Dendritic cell treated with granulocyte-macrophage colony-stimulating factor and Interleukin-4, amounts not matched to agents 40 ng/mL and 50 ng/mL, for 4 days (primary cell): ENCODE measurements at regions not wholly inside any gene's neighbourhood (a gene's known extent, or its start where the extent isn't known, plus 50 kb on each side); places are given as distances from the start of the nearest gene placed in this dataset.
"Not testable (repeated sequence)": the region's sequence is repeated elsewhere in the genome, so short reads cannot be mapped to it uniquely, and the experiment has no call there.

ENCODE experiments used
- H3K27ac Mint-ChIP-seq: one replicate; pipeline ENCODE4 v1.8.0; 2022; ENCODE audit warnings: mild to moderate bottlenecking, mixed read lengths
- H3K27me3 Mint-ChIP-seq: one replicate; pipeline ENCODE4 v1.8.0; 2022; ENCODE audit warnings: mild to moderate bottlenecking, mixed read lengths
- H3K36me3 Mint-ChIP-seq: one replicate; pipeline ENCODE4 v1.8.0; 2022; ENCODE audit warnings: low read depth, mixed read lengths
- H3K4me1 Mint-ChIP-seq: one replicate; pipeline ENCODE4 v1.8.0; 2022; ENCODE audit warnings: low read depth, mixed read lengths
- H3K4me3 Mint-ChIP-seq: one replicate; pipeline ENCODE4 v1.8.0; 2022; ENCODE audit warnings: mild to moderate bottlenecking, moderate library complexity, mixed read lengths
- H3K9me3 Mint-ChIP-seq: one replicate; pipeline ENCODE4 v1.8.0; 2022; ENCODE audit warnings: mixed read lengths
- intact Hi-C: fragments of 100-400 bp; cut with micrococcal nuclease; formaldehyde crosslinking; loops from one replicate; pipeline ENCODE4 v1.15.0; 2022

DNA sequence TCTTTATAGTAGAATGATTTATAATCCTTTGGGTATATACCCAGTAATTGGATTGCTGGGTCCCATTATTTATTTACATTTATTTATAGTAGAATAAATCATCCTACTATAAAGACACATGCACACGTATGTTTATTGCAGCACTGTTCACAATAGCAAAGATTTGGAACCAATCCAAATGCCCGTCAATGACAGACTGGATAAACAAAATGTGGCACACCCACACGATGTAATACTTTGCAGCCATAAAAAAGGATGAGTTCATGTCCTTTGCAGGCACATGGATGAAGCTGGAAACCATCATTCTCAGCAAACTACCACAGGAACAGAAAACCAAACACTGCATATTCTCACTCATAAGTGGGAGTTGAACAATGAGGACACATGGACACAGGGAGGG, 869.0 kb upstream of the SORCS1 start:
- intact Hi-C loops, H3K4me3 Mint-ChIP-seq, H3K36me3 Mint-ChIP-seq, H3K27me3 Mint-ChIP-seq, H3K4me1 Mint-ChIP-seq, H3K27ac Mint-ChIP-seq: not testable (repeated sequence)
- H3K9me3 Mint-ChIP-seq, result peaks cover 18% of the 10 kb centered on the region

- no peaks in the 10 kb centered on the region for H3K36me3 Mint-ChIP-seq
- H3K27me3 Mint-ChIP-seq, result no peaks in the 10 kb centered on the region
- no peak overlapping the region for H3K4me3 Mint-ChIP-seq
- peaks cover 8% of the 10 kb centered on the region for H3K9me3 Mint-ChIP-seq
- H3K27ac Mint-ChIP-seq, result no peak overlapping the region
- intact Hi-C loops, result no loop called here
- no peaks in the 10 kb centered on the region for H3K4me1 Mint-ChIP-seq
Observed at GRCh38 chr10:108031505-108031904, 867.0 kb upstream of the SORCS1 start.

GRCh38 chr10:108014902-108015177, 850.3 kb upstream of the SORCS1 start:
- H3K27ac Mint-ChIP-seq, result no peak overlapping the region
- no peaks in the 10 kb centered on the region for H3K27me3 Mint-ChIP-seq
- no peaks in the 10 kb centered on the region for H3K36me3 Mint-ChIP-seq
- no peaks in the 10 kb centered on the region for H3K4me1 Mint-ChIP-seq
- H3K9me3 Mint-ChIP-seq, result peaks cover 38% of the 10 kb centered on the region
- intact Hi-C loops, result no loop called here
- H3K4me3 Mint-ChIP-seq, result no peak overlapping the region

DNA sequence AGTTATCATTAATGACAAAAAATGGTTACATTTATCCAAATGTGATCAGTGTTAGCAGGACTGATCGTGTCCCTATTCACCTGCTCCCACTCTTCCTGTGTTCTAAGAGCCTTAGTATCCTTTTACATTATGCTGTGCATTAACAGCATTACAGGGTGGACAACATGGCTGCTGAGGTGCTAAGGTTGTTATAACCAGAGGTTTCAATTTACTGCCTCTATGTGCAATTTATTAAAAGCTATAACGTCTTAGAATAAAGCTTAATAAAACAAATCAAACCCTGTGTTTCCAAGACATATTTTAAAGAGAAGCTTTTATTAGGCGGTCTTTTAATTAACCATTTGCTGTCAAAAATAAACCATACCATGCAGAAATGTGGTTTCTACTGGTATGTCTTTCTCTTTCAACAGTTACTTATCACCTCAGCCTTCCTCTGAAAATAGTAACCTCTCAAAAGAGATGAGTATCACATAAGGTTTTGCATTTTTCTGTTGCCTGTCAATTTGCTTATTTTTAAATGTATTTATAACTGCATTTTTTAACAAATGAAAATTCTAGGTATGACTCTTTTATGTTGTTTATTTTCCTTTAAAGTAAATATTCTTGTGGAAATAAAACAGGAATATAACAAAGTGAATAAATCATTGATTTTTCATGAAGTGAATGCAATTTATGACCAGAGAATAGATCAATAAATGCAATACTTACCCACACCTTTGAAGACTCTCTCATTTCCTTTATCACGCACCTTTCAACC, 849.8 kb upstream of the SORCS1 start:
- Mint-ChIP-seq H3K4me1 (no peaks in the 10 kb centered on the region), H3K27ac (no peak overlapping the region), H3K4me3 (no peak overlapping the region), H3K9me3 (peaks cover 35% of the 10 kb centered on the region), H3K36me3 (no peaks in the 10 kb centered on the region), H3K27me3 (no peaks in the 10 kb centered on the region)
- intact Hi-C loops, result no loop called here

- H3K4me3 Mint-ChIP-seq, result no peak overlapping the region
- H3K27ac Mint-ChIP-seq, result no peak overlapping the region
- no peaks in the 10 kb centered on the region for H3K27me3 Mint-ChIP-seq
- intact Hi-C loops, result no loop called here
- H3K4me1 Mint-ChIP-seq, result no peaks in the 10 kb centered on the region
- H3K9me3 Mint-ChIP-seq, result peaks cover 37% of the 10 kb centered on the region
- H3K36me3 Mint-ChIP-seq, result no peaks in the 10 kb centered on the region
Observed at GRCh38 chr10:108005627-108006026, 841.1 kb upstream of the SORCS1 start.

- H3K4me1 Mint-ChIP-seq, result no peaks in the 10 kb centered on the region
- no peaks in the 10 kb centered on the region for H3K27me3 Mint-ChIP-seq
- no peak overlapping the region for H3K4me3 Mint-ChIP-seq
- H3K36me3 Mint-ChIP-seq, result no peaks in the 10 kb centered on the region
- no peak overlapping the region for H3K27ac Mint-ChIP-seq
- intact Hi-C loops, result no loop called here
- peaks cover 36% of the 10 kb centered on the region for H3K9me3 Mint-ChIP-seq
Observed at GRCh38 chr10:108003576-108003975, 839.1 kb upstream of the SORCS1 start.

DNA sequence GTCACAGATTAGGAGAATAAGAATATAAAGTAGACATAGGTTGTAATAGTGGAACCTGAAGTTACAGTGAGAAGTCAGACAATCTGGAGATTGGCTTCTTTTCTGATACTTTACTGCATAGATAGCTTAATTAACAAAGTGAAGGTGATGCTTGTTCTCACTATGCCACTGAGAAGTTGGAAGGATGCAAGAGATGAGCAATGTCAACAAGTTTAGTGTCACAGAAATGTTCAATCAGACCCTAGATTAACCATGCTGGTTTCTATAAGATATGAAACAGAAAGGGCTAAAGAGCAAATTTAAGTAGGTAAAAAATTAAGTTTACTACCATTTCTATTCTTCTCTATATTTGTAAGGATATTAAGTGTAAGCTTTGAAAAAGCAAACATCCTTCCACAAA, 838.6 kb upstream of the SORCS1 start:
- no peaks in the 10 kb centered on the region for H3K4me1 Mint-ChIP-seq
- no peaks in the 10 kb centered on the region for H3K27me3 Mint-ChIP-seq
- intact Hi-C loops, result no loop called here
- no peaks in the 10 kb centered on the region for H3K36me3 Mint-ChIP-seq
- H3K27ac Mint-ChIP-seq, result no peak overlapping the region
- H3K9me3 Mint-ChIP-seq, result peaks cover 30% of the 10 kb centered on the region
- H3K4me3 Mint-ChIP-seq, result no peak overlapping the region

- intact Hi-C loops, result no loop called here
- Mint-ChIP-seq H3K9me3 (peaks cover 4% of the 10 kb centered on the region), H3K36me3 (no peaks in the 10 kb centered on the region), H3K27ac (no peak overlapping the region), H3K4me3 (no peak overlapping the region), H3K4me1 (no peaks in the 10 kb centered on the region), H3K27me3 (no peaks in the 10 kb centered on the region)
Observed at GRCh38 chr10:108000365-108000764, 835.9 kb upstream of the SORCS1 start.

DNA sequence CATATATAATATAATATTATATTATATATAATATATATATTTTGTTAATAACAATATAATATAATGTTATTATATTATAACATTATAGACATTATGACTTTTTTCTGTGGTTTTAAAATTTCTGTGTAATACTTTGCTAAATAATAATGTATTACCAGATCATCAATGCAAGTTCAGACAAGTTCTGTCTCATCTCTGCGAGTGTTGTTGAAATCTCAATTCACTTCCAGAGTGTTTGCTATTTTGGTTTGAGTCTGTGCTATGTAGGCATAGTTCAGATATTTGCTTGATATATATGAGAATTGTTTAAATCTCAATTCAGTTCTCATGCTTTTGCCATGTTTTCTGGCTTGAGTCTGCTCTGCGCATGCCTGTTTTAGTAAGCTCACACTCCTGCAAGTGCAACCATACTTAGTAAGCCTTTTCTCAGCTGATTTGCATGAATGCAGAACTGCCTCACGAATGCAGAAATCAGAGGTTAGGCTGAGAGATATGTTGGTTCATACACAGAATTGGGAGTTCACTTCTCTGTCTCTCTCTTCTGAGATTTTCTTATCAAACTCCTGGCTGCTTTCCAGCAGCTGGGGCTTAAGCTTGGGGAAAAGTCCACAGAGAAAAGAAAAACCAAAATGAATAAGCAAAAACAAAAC, 830.2 kb upstream of the SORCS1 start:
- H3K4me3 Mint-ChIP-seq, result no peak overlapping the region
- H3K4me1 Mint-ChIP-seq, result no peaks in the 10 kb centered on the region
- no peaks in the 10 kb centered on the region for H3K27me3 Mint-ChIP-seq
- H3K36me3 Mint-ChIP-seq, result no peaks in the 10 kb centered on the region
- no peak overlapping the region for H3K27ac Mint-ChIP-seq
- intact Hi-C loops, result no loop called here
- no peaks in the 10 kb centered on the region for H3K9me3 Mint-ChIP-seq

- H3K4me1 Mint-ChIP-seq, result no peaks in the 10 kb centered on the region
- H3K36me3 Mint-ChIP-seq, result no peaks in the 10 kb centered on the region
- H3K27ac Mint-ChIP-seq, result no peak overlapping the region
- intact Hi-C loops, result no loop called here
- no peaks in the 10 kb centered on the region for H3K27me3 Mint-ChIP-seq
- H3K9me3 Mint-ChIP-seq, result no peaks in the 10 kb centered on the region
- H3K4me3 Mint-ChIP-seq, result no peak overlapping the region
Observed at GRCh38 chr10:107986571-107986970, 822.1 kb upstream of the SORCS1 start.

DNA sequence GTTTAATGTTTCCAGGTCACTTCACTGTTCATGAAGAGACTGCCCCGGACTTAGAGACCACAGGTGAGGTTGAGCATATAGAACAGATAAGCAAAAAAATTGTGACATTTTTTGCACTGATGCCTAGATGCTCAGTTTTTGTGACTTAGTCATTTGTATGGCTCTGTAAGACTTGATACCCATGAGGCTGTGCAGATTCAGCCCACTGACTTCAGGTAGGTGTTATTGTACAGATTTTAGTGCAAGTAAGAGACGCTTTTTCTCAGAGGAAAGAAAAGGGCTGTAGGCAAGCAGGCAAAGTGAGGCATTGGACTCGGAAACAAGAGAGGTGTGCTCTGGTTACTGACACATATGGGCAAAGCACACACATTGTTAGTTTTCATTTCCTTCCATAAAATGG, 820.1 kb upstream of the SORCS1 start:
- H3K27ac Mint-ChIP-seq, result no peak overlapping the region
- intact Hi-C loops, result no loop called here
- H3K4me1 Mint-ChIP-seq, result no peaks in the 10 kb centered on the region
- no peaks in the 10 kb centered on the region for H3K27me3 Mint-ChIP-seq
- H3K4me3 Mint-ChIP-seq, result no peak overlapping the region
- no peaks in the 10 kb centered on the region for H3K9me3 Mint-ChIP-seq
- H3K36me3 Mint-ChIP-seq, result no peaks in the 10 kb centered on the region

DNA sequence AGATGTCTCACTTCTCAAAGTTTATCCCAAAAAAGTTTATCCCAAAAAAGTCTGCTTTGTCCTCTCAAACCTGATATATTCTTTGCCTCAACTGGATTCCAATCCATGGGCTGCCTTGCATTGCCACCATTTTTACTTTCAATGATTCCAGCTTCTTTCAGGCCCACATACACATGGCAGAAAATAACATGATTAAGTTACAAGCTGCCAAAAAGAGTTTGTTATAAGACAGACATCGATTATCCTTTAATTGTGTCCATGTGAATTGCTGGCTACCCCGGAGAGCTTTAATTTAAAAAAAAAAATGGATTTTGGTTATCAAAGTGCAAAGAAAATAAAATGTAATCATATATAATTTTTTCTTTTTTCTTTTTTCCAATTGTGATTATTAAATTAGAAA, 819.6 kb upstream of the SORCS1 start:
- Mint-ChIP-seq H3K27ac (no peak overlapping the region), H3K4me1 (no peaks in the 10 kb centered on the region), H3K36me3 (no peaks in the 10 kb centered on the region), H3K4me3 (no peak overlapping the region), H3K27me3 (no peaks in the 10 kb centered on the region), H3K9me3 (no peaks in the 10 kb centered on the region)
- intact Hi-C loops, result no loop called here

DNA sequence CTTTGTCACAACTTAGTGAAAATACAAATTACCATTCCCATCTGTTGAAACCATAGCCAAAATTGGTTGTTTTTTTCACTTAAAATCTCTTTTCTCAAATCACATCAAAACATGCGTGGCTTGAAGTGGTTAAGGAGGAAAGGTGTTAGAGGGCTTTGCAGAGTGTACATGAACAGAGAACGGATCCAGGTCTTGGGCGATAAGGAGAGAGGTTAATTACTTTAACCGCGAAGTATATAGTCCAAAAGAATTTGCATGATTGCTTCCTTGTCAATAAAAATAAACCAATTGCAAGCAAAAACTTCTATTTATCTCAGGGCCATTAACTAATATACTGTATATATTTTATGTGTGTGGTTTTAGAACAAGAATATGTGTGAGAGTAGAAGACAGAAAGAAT, 813.9 kb upstream of the SORCS1 start:
- intact Hi-C loops, result no loop called here
- Mint-ChIP-seq H3K4me1 (no peaks in the 10 kb centered on the region), H3K9me3 (peaks cover 39% of the 10 kb centered on the region)

GRCh38 chr10:107971973-107972372, 807.5 kb upstream of the SORCS1 start:
- H3K36me3 Mint-ChIP-seq, result no peaks in the 10 kb centered on the region
- no peak overlapping the region for H3K27ac Mint-ChIP-seq
- peaks cover 44% of the 10 kb centered on the region for H3K9me3 Mint-ChIP-seq
- no peaks in the 10 kb centered on the region for H3K27me3 Mint-ChIP-seq
- intact Hi-C loops, result no loop called here
- H3K4me3 Mint-ChIP-seq, result no peak overlapping the region
- no peaks in the 10 kb centered on the region for H3K4me1 Mint-ChIP-seq

More for the DNA sequence above, 813.9 kb upstream of the SORCS1 start:
- Mint-ChIP-seq H3K27me3 (no peaks in the 10 kb centered on the region), H3K4me3 (no peak overlapping the region), H3K27ac (no peak overlapping the region), H3K36me3 (no peaks in the 10 kb centered on the region)

- intact Hi-C loops, result no loop called here
- Mint-ChIP-seq H3K9me3 (peaks cover 44% of the 10 kb centered on the region), H3K36me3 (no peaks in the 10 kb centered on the region), H3K27me3 (no peaks in the 10 kb centered on the region), H3K4me3 (no peak overlapping the region), H3K4me1 (no peaks in the 10 kb centered on the region), H3K27ac (no peak overlapping the region)
Observed at GRCh38 chr10:107971411-107971810, 806.9 kb upstream of the SORCS1 start.
